ENCODE measurements at regions not wholly inside any gene's neighbourhood (a gene's known extent, or its start where the extent isn't known, plus 50 kb on each side); places are given as distances from the start of the nearest gene placed in this dataset.

DNA sequence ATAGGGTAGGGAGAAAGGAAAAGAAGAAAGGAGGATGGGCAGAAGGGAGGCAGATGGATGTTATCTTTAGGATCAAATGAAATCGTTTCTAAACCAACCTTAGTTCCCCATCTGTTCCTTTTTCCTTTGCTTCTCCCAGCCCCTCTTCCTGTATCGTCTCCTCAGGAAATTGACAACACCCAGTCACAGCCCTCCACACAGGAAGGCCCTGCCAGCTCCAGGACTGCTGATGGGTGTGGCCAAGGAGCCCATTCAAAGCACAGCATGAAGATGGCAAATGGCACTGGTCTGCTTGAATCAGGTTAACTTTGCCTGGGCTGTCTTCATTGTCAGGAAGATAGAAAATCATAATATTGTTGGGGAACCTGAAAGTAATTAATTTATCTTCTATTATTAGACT is 164.8 kb downstream of the C11orf87 start:
- Mint-ChIP-seq H3K36me3 (ENCODE audit: low read depth) (no peaks in the 10 kb centered on the region), H3K4me1 (no peaks in the 10 kb centered on the region), H3K9me3 (peaks cover 2% of the 10 kb centered on the region), H3K27ac (ENCODE audit: unreplicated experiment) (no peak overlapping the region), H3K4me3 (no peak overlapping the region), H3K27me3 (ENCODE audit: low read depth) (no peaks in the 10 kb centered on the region)
- TF ChIP-seq, protein P1, sequence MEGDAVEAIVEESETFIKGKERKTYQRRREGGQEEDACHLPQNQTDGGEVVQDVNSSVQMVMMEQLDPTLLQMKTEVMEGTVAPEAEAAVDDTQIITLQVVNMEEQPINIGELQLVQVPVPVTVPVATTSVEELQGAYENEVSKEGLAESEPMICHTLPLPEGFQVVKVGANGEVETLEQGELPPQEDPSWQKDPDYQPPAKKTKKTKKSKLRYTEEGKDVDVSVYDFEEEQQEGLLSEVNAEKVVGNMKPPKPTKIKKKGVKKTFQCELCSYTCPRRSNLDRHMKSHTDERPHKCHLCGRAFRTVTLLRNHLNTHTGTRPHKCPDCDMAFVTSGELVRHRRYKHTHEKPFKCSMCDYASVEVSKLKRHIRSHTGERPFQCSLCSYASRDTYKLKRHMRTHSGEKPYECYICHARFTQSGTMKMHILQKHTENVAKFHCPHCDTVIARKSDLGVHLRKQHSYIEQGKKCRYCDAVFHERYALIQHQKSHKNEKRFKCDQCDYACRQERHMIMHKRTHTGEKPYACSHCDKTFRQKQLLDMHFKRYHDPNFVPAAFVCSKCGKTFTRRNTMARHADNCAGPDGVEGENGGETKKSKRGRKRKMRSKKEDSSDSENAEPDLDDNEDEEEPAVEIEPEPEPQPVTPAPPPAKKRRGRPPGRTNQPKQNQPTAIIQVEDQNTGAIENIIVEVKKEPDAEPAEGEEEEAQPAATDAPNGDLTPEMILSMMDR (conservative IDR thresholded peaks at IDR 0.05): no peak
- DNase-seq (ENCODE audit: low read depth, low spot score): no peak

DNA sequence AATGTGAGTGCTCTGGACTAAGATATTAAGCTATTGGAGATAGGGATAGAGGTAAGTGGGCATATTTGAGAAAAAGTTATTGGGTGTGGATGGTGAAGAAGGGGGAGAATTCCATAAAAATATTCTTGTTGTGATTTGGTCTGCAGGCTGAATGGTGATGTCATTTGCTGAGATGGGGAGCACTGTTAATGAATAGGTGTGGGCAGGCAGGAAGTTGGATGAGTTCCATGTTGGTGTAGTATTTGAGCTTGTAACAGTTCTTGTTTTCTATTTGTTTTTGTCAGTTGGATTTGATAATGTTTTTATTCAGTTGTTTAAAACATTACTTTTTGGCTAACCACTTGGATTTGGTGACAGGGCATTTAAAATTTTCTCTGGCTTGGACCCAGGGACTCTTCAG is 168.8 kb downstream of the C11orf87 start:
- Mint-ChIP-seq H3K27me3 (ENCODE audit: low read depth) (no peaks in the 10 kb centered on the region), H3K4me1 (no peaks in the 10 kb centered on the region), H3K9me3 (peaks cover 2% of the 10 kb centered on the region), H3K36me3 (ENCODE audit: low read depth) (no peaks in the 10 kb centered on the region), H3K27ac (ENCODE audit: unreplicated experiment) (no peak overlapping the region), H3K4me3 (no peak overlapping the region)
- TF ChIP-seq, protein P1 (conservative IDR thresholded peaks at IDR 0.05): no peak
- no peak for DNase-seq (ENCODE audit: low read depth, low spot score)

DNA sequence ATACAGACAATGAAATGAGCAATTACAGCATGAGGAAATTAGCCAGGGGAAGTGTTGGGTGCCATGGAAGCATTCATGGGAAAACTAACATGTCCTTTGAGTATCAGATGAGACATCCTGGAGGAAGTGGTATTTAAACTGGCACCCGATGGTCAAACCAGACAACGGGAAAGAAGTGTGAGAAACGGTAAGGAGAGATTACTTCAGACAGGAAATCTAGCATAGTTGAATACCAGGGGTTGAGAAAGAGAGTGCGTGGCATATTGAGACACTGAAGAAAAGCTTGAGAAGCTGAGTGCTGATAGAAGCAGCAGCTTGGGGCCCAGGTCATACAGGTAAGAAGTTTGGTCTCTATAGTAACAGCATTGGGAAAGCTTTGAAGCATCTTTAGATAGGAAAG is 175.3 kb downstream of the C11orf87 start:
- no peaks in the 10 kb centered on the region for H3K36me3 Mint-ChIP-seq (ENCODE audit: low read depth)
- TF ChIP-seq, protein P1 (conservative IDR thresholded peaks at IDR 0.05): no peak

DNA sequence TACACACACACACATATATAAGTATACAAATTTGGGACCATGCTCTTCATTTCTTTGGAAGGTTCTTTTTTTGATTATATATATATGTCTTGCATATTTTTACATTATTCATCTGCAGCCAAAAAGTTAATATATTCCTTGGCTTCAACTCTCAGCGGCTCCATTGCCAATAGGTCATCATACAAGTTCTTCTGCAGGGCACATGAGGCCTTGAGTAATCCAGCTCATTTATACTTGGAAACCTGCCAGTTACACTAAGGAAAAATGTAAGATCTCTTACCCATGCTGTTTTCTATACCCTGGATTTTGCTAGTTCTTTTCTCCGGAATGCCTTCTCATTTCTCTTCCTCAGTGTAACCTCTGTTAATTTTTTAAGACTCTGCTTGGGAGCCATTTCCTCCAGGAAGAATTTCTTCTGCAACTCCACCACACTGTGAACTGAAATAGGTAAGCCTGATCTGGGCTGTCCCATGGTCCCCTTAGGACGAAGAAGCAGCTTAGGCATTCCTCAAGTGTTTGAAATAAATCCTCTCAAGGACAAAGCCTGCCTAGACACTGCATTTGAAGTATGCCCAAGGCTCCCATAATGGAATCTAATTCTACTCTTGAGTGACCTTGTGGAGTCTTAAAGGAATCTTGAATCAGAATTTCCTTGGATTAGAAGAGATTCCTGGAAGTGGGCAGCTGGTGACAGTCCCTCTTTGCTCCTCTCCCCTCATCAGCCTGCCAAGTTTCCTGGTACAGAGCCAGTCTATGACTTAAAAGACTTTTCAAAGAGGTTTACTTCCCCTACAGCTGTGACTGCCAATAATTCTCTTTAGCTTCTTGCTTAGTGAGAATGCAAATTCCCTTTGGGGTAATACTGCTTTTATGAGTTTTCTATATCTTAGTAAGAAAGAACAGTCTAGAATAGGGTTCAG is 182.8 kb downstream of the C11orf87 start:
- peaks cover 7% of the 10 kb centered on the region for H3K27me3 Mint-ChIP-seq (ENCODE audit: low read depth)
- no peak overlapping the region for H3K4me3 Mint-ChIP-seq
- no peak overlapping the region for H3K27ac Mint-ChIP-seq (ENCODE audit: unreplicated experiment)

More for the DNA sequence above, 175.3 kb downstream of the C11orf87 start:
- no peak for DNase-seq (ENCODE audit: low read depth, low spot score)
- Mint-ChIP-seq H3K9me3 (no peaks in the 10 kb centered on the region), H3K27me3 (ENCODE audit: low read depth) (peaks cover 2% of the 10 kb centered on the region), H3K4me1 (no peaks in the 10 kb centered on the region), H3K27ac (ENCODE audit: unreplicated experiment) (no peak overlapping the region), H3K4me3 (no peak overlapping the region)

DNA sequence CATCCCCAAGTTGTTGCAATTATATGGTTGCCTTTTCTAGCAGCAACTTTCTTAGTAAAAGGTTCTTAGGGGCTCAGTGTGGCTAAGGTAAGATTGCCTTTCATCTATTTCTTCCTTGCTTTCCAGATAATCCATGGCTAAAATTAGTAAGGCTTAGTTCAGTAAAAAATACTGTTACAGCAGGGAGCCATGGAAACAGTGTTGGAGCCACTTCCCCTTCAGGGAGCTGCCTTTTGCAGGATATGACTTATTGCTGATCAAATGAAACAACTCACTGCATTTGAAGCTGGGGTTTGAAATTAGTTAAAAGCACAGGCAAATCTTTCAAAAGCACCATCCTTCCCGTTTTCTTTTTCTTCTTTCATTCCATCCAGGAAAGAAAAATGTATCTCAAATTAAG is 184.3 kb downstream of the C11orf87 start:
- Mint-ChIP-seq H3K27ac (ENCODE audit: unreplicated experiment) (no peak overlapping the region), H3K9me3 (no peaks in the 10 kb centered on the region), H3K36me3 (ENCODE audit: low read depth) (no peaks in the 10 kb centered on the region), H3K4me1 (no peaks in the 10 kb centered on the region), H3K4me3 (no peak overlapping the region), H3K27me3 (ENCODE audit: low read depth) (peaks cover 7% of the 10 kb centered on the region)
- TF ChIP-seq, protein P1 (conservative IDR thresholded peaks at IDR 0.05): no peak
- DNase-seq (ENCODE audit: low read depth, low spot score): no peak

More for the DNA sequence above, 182.8 kb downstream of the C11orf87 start:
- no peaks in the 10 kb centered on the region for H3K36me3 Mint-ChIP-seq (ENCODE audit: low read depth)
- no peaks in the 10 kb centered on the region for H3K4me1 Mint-ChIP-seq
- no peaks in the 10 kb centered on the region for H3K9me3 Mint-ChIP-seq
- TF ChIP-seq, protein P1 (conservative IDR thresholded peaks at IDR 0.05): no peak
- no peak for DNase-seq (ENCODE audit: low read depth, low spot score)

Data from neural crest cell (in vitro differentiated cells).